ENCODE measurements at regions not wholly inside any gene's neighbourhood (a gene's known extent, or its start where the extent isn't known, plus 50 kb on each side); places are given as distances from the start of the nearest gene placed in this dataset.

- TF ChIP-seq CTCF (optimal IDR thresholded peaks at IDR 0.05 in 1 of 3, IDR thresholded peaks at IDR 0.05 in 1 of 3, conservative IDR thresholded peaks at IDR 0.05 in 1 of 3; ENCODE audit: extremely low read depth in 1 of 3, insufficient read depth in 2 of 3, low read length in 3 of 3) (no peak), EZH2 (IDR thresholded peaks at IDR 0.05; ENCODE audit: low read length) (no peak)
These were observed 101.9 kb downstream of the TMPRSS5 start for GRCh38 chr11:113604186-113604585.
